ENCODE measurements at regions not wholly inside any gene's neighbourhood (a gene's known extent, or its start where the extent isn't known, plus 50 kb on each side); places are given as distances from the start of the nearest gene placed in this dataset.
"Not testable (repeated sequence)": the region's sequence is repeated elsewhere in the genome, so short reads cannot be mapped to it uniquely, and the experiment has no call there.

GRCh38 chr2:209253544-209253943 is 170.3 kb upstream of the MAP2 start:
- POLR2A ChIA-PET, result no interaction called here
- CTCF ChIA-PET, result no interaction called here

- ChIA-PET POLR2A (no interaction called here), CTCF (no interaction called here)
Observed at GRCh38 chr2:209259767-209260166, 164.1 kb upstream of the MAP2 start.

- POLR2A ChIA-PET, result no interaction called here
- CTCF ChIA-PET, result no interaction called here
Observed at GRCh38 chr2:209260281-209260680, 163.6 kb upstream of the MAP2 start.

GRCh38 chr2:209261366-209262053 is 162.3 kb upstream of the MAP2 start:
- POLR2A ChIA-PET, CTCF ChIA-PET: not testable (repeated sequence)

GRCh38 chr2:209269024-209269423 is 154.8 kb upstream of the MAP2 start:
- ChIA-PET POLR2A (no interaction called here), CTCF (no interaction called here)

- POLR2A ChIA-PET, result no interaction called here
- CTCF ChIA-PET, result no interaction called here
Observed at GRCh38 chr2:209276000-209276399, 147.8 kb upstream of the MAP2 start.

- POLR2A ChIA-PET, result no interaction called here
- CTCF ChIA-PET, result no interaction called here
Observed at GRCh38 chr2:209277444-209277843, 146.4 kb upstream of the MAP2 start.

GRCh38 chr2:209298601-209299000 is 125.2 kb upstream of the MAP2 start:
- CTCF ChIA-PET, result no interaction called here
- POLR2A ChIA-PET, result no interaction called here

GRCh38 chr2:209299478-209299877 is 124.4 kb upstream of the MAP2 start:
- CTCF ChIA-PET, POLR2A ChIA-PET: not testable (repeated sequence)

GRCh38 chr2:209300766-209301165 is 123.1 kb upstream of the MAP2 start:
- CTCF ChIA-PET, POLR2A ChIA-PET: not testable (repeated sequence)

GRCh38 chr2:209305026-209305425 is 118.8 kb upstream of the MAP2 start:
- POLR2A ChIA-PET, result no interaction called here

GRCh38 chr2:209305746-209306196 is 118.1 kb upstream of the MAP2 start:
- CTCF ChIA-PET, result no interaction called here
- POLR2A ChIA-PET, result no interaction called here

More at GRCh38 chr2:209305026-209305425, 118.8 kb upstream of the MAP2 start:
- CTCF ChIA-PET, result no interaction called here

GRCh38 chr2:209307161-209308001 is 116.5 kb upstream of the MAP2 start:
- ChIA-PET POLR2A (no interaction called here), CTCF (no interaction called here)

- CTCF ChIA-PET, result no interaction called here
- POLR2A ChIA-PET, result no interaction called here
Observed at GRCh38 chr2:209308415-209308814, 115.4 kb upstream of the MAP2 start.

GRCh38 chr2:209311948-209312347 is 111.9 kb upstream of the MAP2 start:
- POLR2A ChIA-PET, result no interaction called here
- CTCF ChIA-PET, result no interaction called here

GRCh38 chr2:209312450-209312849 is 111.4 kb upstream of the MAP2 start:
- POLR2A ChIA-PET, CTCF ChIA-PET: not testable (repeated sequence)

GRCh38 chr2:209314653-209315052 is 109.2 kb upstream of the MAP2 start:
- CTCF ChIA-PET, result no interaction called here
- POLR2A ChIA-PET, result no interaction called here

GRCh38 chr2:209316141-209316540 is 107.7 kb upstream of the MAP2 start:
- CTCF ChIA-PET, result no interaction called here

GRCh38 chr2:209321076-209321475 is 102.8 kb upstream of the MAP2 start:
- ChIA-PET POLR2A (no interaction called here), CTCF (no interaction called here)

More at GRCh38 chr2:209316141-209316540, 107.7 kb upstream of the MAP2 start:
- POLR2A ChIA-PET, result no interaction called here

GRCh38 chr2:209321581-209321980 is 102.3 kb upstream of the MAP2 start:
- POLR2A ChIA-PET, result no interaction called here
- CTCF ChIA-PET, result no interaction called here

GRCh38 chr2:209322041-209322440 is 101.8 kb upstream of the MAP2 start:
- ChIA-PET POLR2A (no interaction called here), CTCF (no interaction called here)
